Stomach (tissue), 4 donors: ENCODE measurements at regions not wholly inside any gene's neighbourhood (a gene's known extent, or its start where the extent isn't known, plus 50 kb on each side); places are given as distances from the start of the nearest gene placed in this dataset.

Experiments
- CTCF ChIP-seq, 7 experiments: fragments of 450-650 bp in 4 of 7; fragments of 200-600 bp in 3 of 7; sonication (generic) in 3 of 7; IDR thresholded peaks; one replicate each; pipeline ENCODE4 v1.5.1; 2016 to 2019; ENCODE audit warnings: antibody characterized with exemption in 7 of 7, control low read depth in 2 of 7, mild to moderate bottlenecking in 1 of 7
- POLR2A ChIP-seq, 4 donors: fragments of 450-650 bp; IDR thresholded peaks; one replicate each; pipeline ENCODE4 v1.6.1; 2016; ENCODE audit warnings: antibody characterized with exemption in 4 of 4, control low read depth in 2 of 4, mild to moderate bottlenecking in 1 of 4, moderate library complexity in 1 of 4
- POLR2AphosphoS5 ChIP-seq, 3 donors: sonication (generic); formaldehyde crosslinking; IDR thresholded peaks; one replicate each; pipeline ENCODE4 v1.6.1; 2016; ENCODE audit warnings: antibody characterized with exemption in 3 of 3

GRCh38 chr12:42660117-42660516 is 70.6 kb upstream of the PRICKLE1 start:
- TF ChIP-seq CTCF (IDR thresholded peaks at IDR 0.05) (no peak), POLR2A (IDR thresholded peaks at IDR 0.05) (no peak), POLR2AphosphoS5 (IDR thresholded peaks at IDR 0.05) (no peak)
